Thoracic aorta (tissue), 2 donors: ENCODE measurements at regions not wholly inside any gene's neighbourhood (a gene's known extent, or its start where the extent isn't known, plus 50 kb on each side); places are given as distances from the start of the nearest gene placed in this dataset.
"Not testable (repeated sequence)": the region's sequence is repeated elsewhere in the genome, so short reads cannot be mapped to it uniquely, and the experiment has no call there.

Experiments used
- ATAC-seq: fragments of 150-250 bp; one replicate; pipeline ENCODE4 v1.8.0; 2017; ENCODE audit warnings: low read depth; ENCODE audit not compliant: insufficient number of reproducible peaks, low FRiP score
- DNase-seq: peaks from one replicate; pipeline ENCODE4 v3.0.0-alpha.2; 2020; ENCODE audit warnings: low spot score
- H3K27ac ChIP-seq, 2 donors: fragments of 200-600 bp; sonication (generic); 1 replicate in 1 of 2; 2 replicates in 1 of 2; pipeline ENCODE4 v1.5.1; 2016; ENCODE audit warnings: mild to moderate bottlenecking in 2 of 2, moderate library complexity in 2 of 2
- H3K27me3 ChIP-seq: fragments of 200-600 bp; sonication (generic); replicated peaks from 2 replicates; pipeline ENCODE4 v1.6.0; 2016; ENCODE audit warnings: mild to moderate bottlenecking; ENCODE audit not compliant: insufficient read depth
- H3K36me3 ChIP-seq: fragments of 200-600 bp; sonication (generic); one replicate; pipeline ENCODE4 v1.5.1; 2016
- H3K4me1 ChIP-seq, 2 donors: fragments of 200-600 bp; sonication (generic); 1 replicate in 1 of 2; 2 replicates in 1 of 2; pipeline versions ENCODE4 v1.5.1 to v1.6.0; 2016; ENCODE audit warnings: low read depth in 2 of 2, mild to moderate bottlenecking in 1 of 2; ENCODE audit not compliant: control insufficient read depth in 1 of 2
- H3K4me3 ChIP-seq: fragments of 200-600 bp; sonication (generic); 2 replicates; pipeline ENCODE4 v1.5.1; 2016; ENCODE audit warnings: mild to moderate bottlenecking
- H3K9me3 ChIP-seq: fragments of 200-600 bp; sonication (generic); 2 replicates; pipeline ENCODE4 v1.5.1; 2016
- TF ChIP-seq, protein P1 (sequence below): fragments of 200-600 bp; sonication (generic); IDR thresholded peaks from one replicate; pipeline ENCODE4 v1.5.1; 2019; ENCODE audit warnings: antibody characterized with exemption

DNA sequence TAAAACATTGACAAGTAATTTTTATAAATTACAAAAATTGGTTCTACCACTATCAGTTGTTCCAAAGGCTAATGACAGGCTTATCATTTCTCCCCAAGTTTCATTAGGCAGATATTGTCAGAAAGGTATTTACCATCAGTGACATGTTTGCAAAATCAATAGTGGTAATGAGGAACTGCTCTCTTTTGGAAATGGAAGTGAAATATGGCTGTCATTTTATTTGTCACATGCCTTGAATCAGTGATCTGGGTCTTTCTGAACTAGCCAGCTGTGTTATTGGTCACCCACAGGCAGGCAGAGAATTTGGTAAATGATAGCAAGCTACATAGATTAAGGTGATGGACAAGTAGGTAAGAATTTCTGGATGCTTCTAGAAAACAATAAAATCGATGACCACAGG, 268.0 kb upstream of the ARHGEF26 start:
- Histone ChIP-seq H3K27ac (no peak overlapping the region), H3K4me3 (no peak overlapping the region), H3K9me3 (no peaks in the 10 kb centered on the region), H3K27me3 (no peaks in the 10 kb centered on the region), H3K36me3 (no peaks in the 10 kb centered on the region), H3K4me1 (peaks cover 0 to 4% of the 10 kb centered on the region in 2 donors)
- no peak for DNase-seq
- no peak for ATAC-seq
- TF ChIP-seq, protein P1, sequence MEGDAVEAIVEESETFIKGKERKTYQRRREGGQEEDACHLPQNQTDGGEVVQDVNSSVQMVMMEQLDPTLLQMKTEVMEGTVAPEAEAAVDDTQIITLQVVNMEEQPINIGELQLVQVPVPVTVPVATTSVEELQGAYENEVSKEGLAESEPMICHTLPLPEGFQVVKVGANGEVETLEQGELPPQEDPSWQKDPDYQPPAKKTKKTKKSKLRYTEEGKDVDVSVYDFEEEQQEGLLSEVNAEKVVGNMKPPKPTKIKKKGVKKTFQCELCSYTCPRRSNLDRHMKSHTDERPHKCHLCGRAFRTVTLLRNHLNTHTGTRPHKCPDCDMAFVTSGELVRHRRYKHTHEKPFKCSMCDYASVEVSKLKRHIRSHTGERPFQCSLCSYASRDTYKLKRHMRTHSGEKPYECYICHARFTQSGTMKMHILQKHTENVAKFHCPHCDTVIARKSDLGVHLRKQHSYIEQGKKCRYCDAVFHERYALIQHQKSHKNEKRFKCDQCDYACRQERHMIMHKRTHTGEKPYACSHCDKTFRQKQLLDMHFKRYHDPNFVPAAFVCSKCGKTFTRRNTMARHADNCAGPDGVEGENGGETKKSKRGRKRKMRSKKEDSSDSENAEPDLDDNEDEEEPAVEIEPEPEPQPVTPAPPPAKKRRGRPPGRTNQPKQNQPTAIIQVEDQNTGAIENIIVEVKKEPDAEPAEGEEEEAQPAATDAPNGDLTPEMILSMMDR, result no peak

DNA sequence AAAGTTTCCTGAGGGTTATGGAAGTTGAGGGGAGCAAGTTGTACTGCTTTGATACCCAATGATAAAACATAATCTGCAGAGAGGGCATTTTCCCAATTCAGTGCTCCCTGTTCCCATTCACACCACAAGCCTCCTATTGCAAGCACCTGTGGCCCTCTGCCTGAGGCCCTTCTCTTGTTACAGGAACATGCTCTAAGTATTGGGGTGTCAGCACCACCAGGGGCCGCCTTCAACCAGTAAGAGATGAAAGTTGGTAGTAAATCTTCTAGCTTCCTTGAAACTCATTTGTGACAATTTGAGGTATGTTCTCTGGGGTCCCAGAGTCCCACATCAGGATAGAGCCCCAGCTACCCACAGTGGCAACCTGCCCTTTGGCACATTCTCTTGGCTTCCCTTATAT, 265.4 kb upstream of the ARHGEF26 start:
- no peak for ATAC-seq
- H3K4me3 ChIP-seq, result no peak overlapping the region
- no peak overlapping the region for H3K27ac ChIP-seq
- no peak for DNase-seq
- no peaks in the 10 kb centered on the region for H3K4me1 ChIP-seq
- TF ChIP-seq, protein P1, result no peak
- no peaks in the 10 kb centered on the region for H3K36me3 ChIP-seq
- H3K9me3 ChIP-seq, result no peaks in the 10 kb centered on the region
- H3K27me3 ChIP-seq, result no peaks in the 10 kb centered on the region

- no peak for ATAC-seq
These were observed 264.3 kb upstream of the ARHGEF26 start for GRCh38 chr3:153856932-153857331.

GRCh38 chr3:153864793-153865192, 256.4 kb upstream of the ARHGEF26 start:
- Histone ChIP-seq H3K27me3 (no peaks in the 10 kb centered on the region), H3K4me3 (no peak overlapping the region), H3K4me1 (no peaks in the 10 kb centered on the region), H3K36me3 (no peaks in the 10 kb centered on the region), H3K27ac (no peak overlapping the region), H3K9me3 (no peaks in the 10 kb centered on the region)
- ATAC-seq (no peak), DNase-seq (no peak)
- TF ChIP-seq, protein P1, result no peak

More at GRCh38 chr3:153856932-153857331, 264.3 kb upstream of the ARHGEF26 start:
- H3K27me3 ChIP-seq, result no peaks in the 10 kb centered on the region
- no peaks in the 10 kb centered on the region for H3K4me1 ChIP-seq
- no peaks in the 10 kb centered on the region for H3K36me3 ChIP-seq
- no peak for DNase-seq
- H3K9me3 ChIP-seq, result no peaks in the 10 kb centered on the region
- no peak overlapping the region for H3K27ac ChIP-seq
- TF ChIP-seq, protein P1, result no peak
- H3K4me3 ChIP-seq, result no peak overlapping the region

- ATAC-seq (no peak), DNase-seq (no peak)
These were observed 254.3 kb upstream of the ARHGEF26 start for GRCh38 chr3:153866901-153867300.

GRCh38 chr3:153874348-153874747, 246.8 kb upstream of the ARHGEF26 start:
- not testable (repeated sequence) for H3K36me3 ChIP-seq, H3K4me1 ChIP-seq, H3K4me3 ChIP-seq, ATAC-seq, H3K27ac ChIP-seq, H3K9me3 ChIP-seq, DNase-seq, H3K27me3 ChIP-seq

More at GRCh38 chr3:153866901-153867300, 254.3 kb upstream of the ARHGEF26 start:
- no peaks in the 10 kb centered on the region for H3K36me3 ChIP-seq
- no peaks in the 10 kb centered on the region for H3K27me3 ChIP-seq
- no peak overlapping the region for H3K27ac ChIP-seq
- TF ChIP-seq, protein P1, result no peak
- no peak overlapping the region for H3K4me3 ChIP-seq
- no peaks in the 10 kb centered on the region for H3K4me1 ChIP-seq
- H3K9me3 ChIP-seq, result no peaks in the 10 kb centered on the region
